ENCODE measurements at regions not wholly inside any gene's neighbourhood (a gene's known extent, or its start where the extent isn't known, plus 50 kb on each side); places are given as distances from the start of the nearest gene placed in this dataset.

- no peak for FAIRE-seq
Measured at GRCh38 chr2:139940686-139941085, 1160.5 kb upstream of the NXPH2 start.

GRCh38 chr2:139925903-139926302 lies 1145.7 kb upstream of the NXPH2 start:
- no peak for FAIRE-seq

- FAIRE-seq = no peak
Measured at GRCh38 chr2:139924070-139924469, 1143.9 kb upstream of the NXPH2 start.

GRCh38 chr2:139918982-139919381 lies 1138.8 kb upstream of the NXPH2 start:
- FAIRE-seq = no peak

GRCh38 chr2:139917690-139918384 lies 1137.6 kb upstream of the NXPH2 start:
- FAIRE-seq = no peak

GRCh38 chr2:139916822-139917221 lies 1136.6 kb upstream of the NXPH2 start:
- FAIRE-seq = no peak

- FAIRE-seq = no peak
Measured at GRCh38 chr2:139911160-139911559, 1131.0 kb upstream of the NXPH2 start.

- FAIRE-seq = no peak
Measured at GRCh38 chr2:139909136-139909535, 1128.9 kb upstream of the NXPH2 start.

- FAIRE-seq = no peak
Measured at GRCh38 chr2:139905624-139906023, 1125.4 kb upstream of the NXPH2 start.

- FAIRE-seq = no peak
Measured at GRCh38 chr2:139891636-139892035, 1111.4 kb upstream of the NXPH2 start.

GRCh38 chr2:139885921-139886498 lies 1105.8 kb upstream of the NXPH2 start:
- FAIRE-seq = no peak

GRCh38 chr2:139876964-139877363 lies 1096.8 kb upstream of the NXPH2 start:
- FAIRE-seq = no peak

GRCh38 chr2:139876321-139876720 lies 1096.1 kb upstream of the NXPH2 start:
- FAIRE-seq = no peak

- no peak for FAIRE-seq
Measured at GRCh38 chr2:139872503-139872902, 1092.3 kb upstream of the NXPH2 start.

- FAIRE-seq = no peak
Measured at GRCh38 chr2:139872032-139872431, 1091.8 kb upstream of the NXPH2 start.

GRCh38 chr2:139867601-139868226 lies 1087.5 kb upstream of the NXPH2 start:
- FAIRE-seq = no peak

GRCh38 chr2:139864821-139865302 lies 1084.7 kb upstream of the NXPH2 start:
- FAIRE-seq = no peak

- no peak for FAIRE-seq
Measured at GRCh38 chr2:139854769-139855483, 1074.7 kb upstream of the NXPH2 start.

- no peak for FAIRE-seq
Measured at GRCh38 chr2:139850254-139850890, 1070.2 kb upstream of the NXPH2 start.

- no peak for FAIRE-seq
Measured at GRCh38 chr2:139836769-139837168, 1056.6 kb upstream of the NXPH2 start.

- no peak for FAIRE-seq
Measured at GRCh38 chr2:139835101-139835500, 1054.9 kb upstream of the NXPH2 start.

GRCh38 chr2:139828011-139828410 lies 1047.8 kb upstream of the NXPH2 start:
- no peak for FAIRE-seq

- FAIRE-seq = no peak
Measured at GRCh38 chr2:139825726-139826125, 1045.5 kb upstream of the NXPH2 start.

Measured in islet of Langerhans (tissue), 1 donor.